ENCODE measurements at regions not wholly inside any gene's neighbourhood (a gene's known extent, or its start where the extent isn't known, plus 50 kb on each side); places are given as distances from the start of the nearest gene placed in this dataset.
A peak's percentile ranks its signal among the peaks of the same experiment; 100 is the strongest.

DNA sequence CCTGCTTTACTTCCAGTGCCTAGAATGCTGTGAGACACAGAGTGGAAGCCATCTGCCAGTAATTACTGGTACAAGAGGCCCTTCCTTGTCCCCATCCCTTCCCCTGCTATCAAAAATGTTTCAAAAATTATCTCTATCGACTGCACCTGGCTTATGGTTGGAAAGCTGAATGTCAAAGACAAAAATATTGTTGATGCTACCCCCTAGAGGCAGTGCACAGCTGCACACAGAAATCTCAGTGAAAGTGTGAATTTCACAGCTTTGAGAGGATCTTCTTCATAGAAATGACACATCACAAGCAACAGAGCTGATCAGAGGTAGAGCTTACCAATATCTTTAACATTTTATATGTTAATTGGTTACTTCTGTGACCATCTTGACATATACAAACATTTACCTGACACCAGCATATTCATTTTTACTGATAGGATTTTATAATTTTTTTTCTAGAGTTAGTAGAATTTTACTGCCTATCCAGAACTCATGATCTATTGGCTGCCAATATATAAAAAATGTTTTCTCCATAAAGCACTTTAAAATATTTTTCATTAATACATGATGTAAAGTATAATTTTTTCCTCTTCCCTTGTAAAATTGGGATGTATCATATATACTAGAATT lies 138.0 kb downstream of the AACS start:
- H3K4me1 ChIP-seq: no peaks in the 10 kb centered on the region
- H3K27me3 ChIP-seq: peaks cover 0 to 43% (median 5%) of the 10 kb centered on the region in 3 donors
- TF ChIP-seq POLR2AphosphoS5 (IDR thresholded peaks at IDR 0.05) (no peak), POLR2A (IDR thresholded peaks at IDR 0.05) (no peak), CTCF (IDR thresholded peaks at IDR 0.05) (peak in 5 of 7 experiments; percentile 29 to 47 (median 43)), EP300 (IDR thresholded peaks at IDR 0.05) (no peak)
- no peak overlapping the region for H3K4me3 ChIP-seq
- no peak overlapping the region for H3K27ac ChIP-seq
- DNase-seq: peak in 1 of 2 donors; percentile 36
- intact Hi-C loops (cut with DNase I; ENCODE audit: low total_unique reads): no loop called here
- 2 to 19% (median 13%) methylated on average over 1 of the region's 1 CpG for WGBS, 5 donors
- peaks cover 0 to 12% (median 3%) of the 10 kb centered on the region in 4 donors for H3K9me3 ChIP-seq
- H3K36me3 ChIP-seq: no peaks in the 10 kb centered on the region

- peaks cover 0 to 10% (median 3%) of the 10 kb centered on the region in 4 donors for H3K9me3 ChIP-seq
- no peak overlapping the region for H3K4me3 ChIP-seq
Observed at GRCh38 chr12:125205386-125205785, 140.2 kb downstream of the AACS start.

GRCh38 chr12:125206711-125207110 lies 141.5 kb downstream of the AACS start:
- H3K27me3 ChIP-seq: peaks cover 0 to 60% (median 5%) of the 10 kb centered on the region in 3 donors
- H3K36me3 ChIP-seq: no peaks in the 10 kb centered on the region
- TF ChIP-seq POLR2AphosphoS5 (IDR thresholded peaks at IDR 0.05): no peak
- TF ChIP-seq CTCF (IDR thresholded peaks at IDR 0.05): no peak
- no peak for DNase-seq
- H3K4me1 ChIP-seq: no peaks in the 10 kb centered on the region
- no peak overlapping the region for H3K4me3 ChIP-seq
- intact Hi-C loops (cut with DNase I; ENCODE audit: low total_unique reads): no loop called here
- H3K27ac ChIP-seq: no peak overlapping the region
- peaks cover 0 to 7% (median 3%) of the 10 kb centered on the region in 4 donors for H3K9me3 ChIP-seq
- 44 to 61% (median 46%) methylated on average over 9 of the region's 9 CpGs for WGBS, 5 donors

More at GRCh38 chr12:125205386-125205785, 140.2 kb downstream of the AACS start:
- Histone ChIP-seq H3K27me3 (peaks cover 0 to 48% (median 5%) of the 10 kb centered on the region in 3 donors), H3K4me1 (no peaks in the 10 kb centered on the region), H3K27ac (no peak overlapping the region), H3K36me3 (no peaks in the 10 kb centered on the region)
- WGBS, 5 donors: 32 to 74% (median 60%) methylated on average over 2 to 5 of the region's 5 CpGs
- intact Hi-C loops (cut with DNase I; ENCODE audit: low total_unique reads): no loop called here
- no peak for DNase-seq
- TF ChIP-seq EP300 (IDR thresholded peaks at IDR 0.05) (no peak), POLR2AphosphoS5 (IDR thresholded peaks at IDR 0.05) (no peak), POLR2A (IDR thresholded peaks at IDR 0.05) (no peak), CTCF (IDR thresholded peaks at IDR 0.05) (no peak)

GRCh38 chr12:125208334-125208733 lies 143.1 kb downstream of the AACS start:
- intact Hi-C loops (cut with DNase I; ENCODE audit: low total_unique reads): no loop called here
- H3K9me3 ChIP-seq: no peaks in the 10 kb centered on the region
- TF ChIP-seq POLR2A (IDR thresholded peaks at IDR 0.05) (no peak), POLR2AphosphoS5 (IDR thresholded peaks at IDR 0.05) (no peak), EP300 (IDR thresholded peaks at IDR 0.05) (no peak), CTCF (IDR thresholded peaks at IDR 0.05) (no peak)
- H3K36me3 ChIP-seq: no peaks in the 10 kb centered on the region
- WGBS, 5 donors: 69 to 76% (median 70%) methylated on average over 5 of the region's 5 CpGs
- no peak overlapping the region for H3K27ac ChIP-seq
- no peak for DNase-seq
- no peak overlapping the region for H3K4me3 ChIP-seq
- H3K27me3 ChIP-seq: peaks cover 0 to 62% (median 5%) of the 10 kb centered on the region in 3 donors
- no peaks in the 10 kb centered on the region for H3K4me1 ChIP-seq

Data from stomach (tissue), 8 donors.